ENCODE measurements at regions not wholly inside any gene's neighbourhood (a gene's known extent, or its start where the extent isn't known, plus 50 kb on each side); places are given as distances from the start of the nearest gene placed in this dataset.
"Not testable (repeated sequence)": the region's sequence is repeated elsewhere in the genome, so short reads cannot be mapped to it uniquely, and the experiment has no call there.

GRCh38 chr9:90447773-90448172, 194.9 kb downstream of the DIRAS2 start:
- DNase-seq = no peak

- DNase-seq = no peak
Observed at GRCh38 chr9:90449213-90449925, 193.3 kb downstream of the DIRAS2 start.

- DNase-seq = no peak
Observed at GRCh38 chr9:90451804-90452203, 190.8 kb downstream of the DIRAS2 start.

GRCh38 chr9:90455316-90455715, 187.3 kb downstream of the DIRAS2 start:
- no peak for DNase-seq

GRCh38 chr9:90457386-90458190, 185.0 kb downstream of the DIRAS2 start:
- DNase-seq = no peak

GRCh38 chr9:90458485-90458884, 184.1 kb downstream of the DIRAS2 start:
- no peak for DNase-seq

GRCh38 chr9:90459321-90459720, 183.3 kb downstream of the DIRAS2 start:
- no peak for DNase-seq

- no peak for DNase-seq
Observed at GRCh38 chr9:90460220-90460619, 182.4 kb downstream of the DIRAS2 start.

GRCh38 chr9:90464978-90465377, 177.6 kb downstream of the DIRAS2 start:
- peak; percentile 46 for DNase-seq

- no peak for DNase-seq
Observed at GRCh38 chr9:90466441-90466840, 176.2 kb downstream of the DIRAS2 start.

- DNase-seq = peak; percentile 44
Observed at GRCh38 chr9:90469435-90469834, 173.2 kb downstream of the DIRAS2 start.

- DNase-seq = peak; percentile 49
Observed at GRCh38 chr9:90469865-90470387, 172.7 kb downstream of the DIRAS2 start.

GRCh38 chr9:90476058-90476457, 166.6 kb downstream of the DIRAS2 start:
- DNase-seq = no peak

- no peak for DNase-seq
Observed at GRCh38 chr9:90477535-90477934, 165.1 kb downstream of the DIRAS2 start.

- no peak for DNase-seq
Observed at GRCh38 chr9:90478821-90479220, 163.8 kb downstream of the DIRAS2 start.

- DNase-seq = no peak
Observed at GRCh38 chr9:90485028-90485427, 157.6 kb downstream of the DIRAS2 start.

- DNase-seq = no peak
Observed at GRCh38 chr9:90489066-90489465, 153.6 kb downstream of the DIRAS2 start.

GRCh38 chr9:90499761-90500160, 142.9 kb downstream of the DIRAS2 start:
- no peak for DNase-seq

GRCh38 chr9:90502134-90502533, 140.5 kb downstream of the DIRAS2 start:
- DNase-seq = no peak

- DNase-seq = no peak
Observed at GRCh38 chr9:90504486-90504885, 138.1 kb downstream of the DIRAS2 start.

GRCh38 chr9:90505695-90506094, 136.9 kb downstream of the DIRAS2 start:
- DNase-seq = no peak

- not testable (repeated sequence) for DNase-seq
Observed at GRCh38 chr9:90506402-90506801, 136.2 kb downstream of the DIRAS2 start.

- no peak for DNase-seq
Observed at GRCh38 chr9:90507621-90508020, 135.0 kb downstream of the DIRAS2 start.

- no peak for DNase-seq
Observed at GRCh38 chr9:90508940-90509339, 133.7 kb downstream of the DIRAS2 start.
